ENCODE measurements at regions not wholly inside any gene's neighbourhood (a gene's known extent, or its start where the extent isn't known, plus 50 kb on each side); places are given as distances from the start of the nearest gene placed in this dataset.
"Not testable (repeated sequence)": the region's sequence is repeated elsewhere in the genome, so short reads cannot be mapped to it uniquely, and the experiment has no call there.

GRCh38 chr11:67780056-67780455, 105.6 kb upstream of the ALDH3B2 start:
- Histone ChIP-seq H3K36me3 (ENCODE audit: insufficient read depth) (no peaks in the 10 kb centered on the region), H3K9ac (no peak overlapping the region), H3K4me3 (IDR thresholded peaks at IDR 0.05; ENCODE audit: insufficient read depth, low read depth, low read length) (no peak overlapping the region), H3K4me2 (no peak overlapping the region), H3K27ac (no peak overlapping the region), H2AFZ (ENCODE audit: low read depth) (no peak overlapping the region), H3K27me3 (ENCODE audit: insufficient read depth, low read depth) (no peaks in the 10 kb centered on the region), H3K79me2 (ENCODE audit: insufficient read depth, low read depth) (no peaks in the 10 kb centered on the region), H4K20me1 (ENCODE audit: insufficient read depth) (no peaks in the 10 kb centered on the region), H3K4me1 (ENCODE audit: low read depth, poor library complexity, severe bottlenecking) (no peaks in the 10 kb centered on the region)
- TF ChIP-seq CTCF (conservative IDR thresholded peaks at IDR 0.05; ENCODE audit: low read depth, low read length), result no peak

- not testable (repeated sequence) for H3K36me3 ChIP-seq (ENCODE audit: insufficient read depth); H3K4me2 ChIP-seq; H3K27me3 ChIP-seq (ENCODE audit: insufficient read depth, low read depth); H3K27ac ChIP-seq; H3K79me2 ChIP-seq (ENCODE audit: insufficient read depth, low read depth); H3K4me3 ChIP-seq (IDR thresholded peaks at IDR 0.05; ENCODE audit: insufficient read depth, low read depth, low read length); H3K4me1 ChIP-seq (ENCODE audit: low read depth, poor library complexity, severe bottlenecking); H4K20me1 ChIP-seq (ENCODE audit: insufficient read depth); H2AFZ ChIP-seq (ENCODE audit: low read depth); H3K9ac ChIP-seq
Observed at GRCh38 chr11:67779189-67779875, 104.9 kb upstream of the ALDH3B2 start.

- TF ChIP-seq CTCF (conservative IDR thresholded peaks at IDR 0.05; ENCODE audit: low read depth, low read length), result no peak
Observed at GRCh38 chr11:67776852-67777520, 102.6 kb upstream of the ALDH3B2 start.

GRCh38 chr11:67774175-67774574, 99.8 kb upstream of the ALDH3B2 start:
- not testable (repeated sequence) for H4K20me1 ChIP-seq (ENCODE audit: insufficient read depth); H3K27me3 ChIP-seq (ENCODE audit: insufficient read depth, low read depth); H3K79me2 ChIP-seq (ENCODE audit: insufficient read depth, low read depth); H3K9ac ChIP-seq; H3K27ac ChIP-seq; H3K36me3 ChIP-seq (ENCODE audit: insufficient read depth); H3K4me2 ChIP-seq; H3K4me3 ChIP-seq (IDR thresholded peaks at IDR 0.05; ENCODE audit: insufficient read depth, low read depth, low read length); H3K4me1 ChIP-seq (ENCODE audit: low read depth, poor library complexity, severe bottlenecking); H2AFZ ChIP-seq (ENCODE audit: low read depth)

More at GRCh38 chr11:67776852-67777520, 102.6 kb upstream of the ALDH3B2 start:
- Histone ChIP-seq H3K4me1 (ENCODE audit: low read depth, poor library complexity, severe bottlenecking) (no peaks in the 10 kb centered on the region), H3K27ac (no peak overlapping the region), H4K20me1 (ENCODE audit: insufficient read depth) (no peaks in the 10 kb centered on the region), H3K27me3 (ENCODE audit: insufficient read depth, low read depth) (no peaks in the 10 kb centered on the region), H3K9ac (no peak overlapping the region), H3K4me2 (no peak overlapping the region), H3K36me3 (ENCODE audit: insufficient read depth) (no peaks in the 10 kb centered on the region), H3K4me3 (IDR thresholded peaks at IDR 0.05; ENCODE audit: insufficient read depth, low read depth, low read length) (no peak overlapping the region), H2AFZ (ENCODE audit: low read depth) (no peak overlapping the region), H3K79me2 (ENCODE audit: insufficient read depth, low read depth) (no peaks in the 10 kb centered on the region)

GRCh38 chr11:67768001-67768730, 93.7 kb upstream of the ALDH3B2 start:
- not testable (repeated sequence) for H3K4me3 ChIP-seq (IDR thresholded peaks at IDR 0.05; ENCODE audit: insufficient read depth, low read depth, low read length); H3K4me1 ChIP-seq (ENCODE audit: low read depth, poor library complexity, severe bottlenecking); H3K27ac ChIP-seq; H4K20me1 ChIP-seq (ENCODE audit: insufficient read depth); H3K27me3 ChIP-seq (ENCODE audit: insufficient read depth, low read depth); H2AFZ ChIP-seq (ENCODE audit: low read depth); H3K9ac ChIP-seq; H3K4me2 ChIP-seq; H3K36me3 ChIP-seq (ENCODE audit: insufficient read depth); H3K79me2 ChIP-seq (ENCODE audit: insufficient read depth, low read depth)

- not testable (repeated sequence) for H3K36me3 ChIP-seq (ENCODE audit: insufficient read depth); H3K27ac ChIP-seq; H2AFZ ChIP-seq (ENCODE audit: low read depth); H3K4me3 ChIP-seq (IDR thresholded peaks at IDR 0.05; ENCODE audit: insufficient read depth, low read depth, low read length); H3K27me3 ChIP-seq (ENCODE audit: insufficient read depth, low read depth); H4K20me1 ChIP-seq (ENCODE audit: insufficient read depth); H3K4me1 ChIP-seq (ENCODE audit: low read depth, poor library complexity, severe bottlenecking); H3K4me2 ChIP-seq; H3K9ac ChIP-seq; H3K79me2 ChIP-seq (ENCODE audit: insufficient read depth, low read depth)
Observed at GRCh38 chr11:67761211-67761610, 86.8 kb upstream of the ALDH3B2 start.

GRCh38 chr11:67759321-67759720, 84.9 kb upstream of the ALDH3B2 start:
- not testable (repeated sequence) for H3K79me2 ChIP-seq (ENCODE audit: insufficient read depth, low read depth); H3K4me3 ChIP-seq (IDR thresholded peaks at IDR 0.05; ENCODE audit: insufficient read depth, low read depth, low read length); H3K9ac ChIP-seq; H3K27ac ChIP-seq; H2AFZ ChIP-seq (ENCODE audit: low read depth); H3K4me2 ChIP-seq; H3K36me3 ChIP-seq (ENCODE audit: insufficient read depth); H3K4me1 ChIP-seq (ENCODE audit: low read depth, poor library complexity, severe bottlenecking); H4K20me1 ChIP-seq (ENCODE audit: insufficient read depth); H3K27me3 ChIP-seq (ENCODE audit: insufficient read depth, low read depth)

GRCh38 chr11:67758467-67758866, 84.0 kb upstream of the ALDH3B2 start:
- H3K9ac ChIP-seq; H2AFZ ChIP-seq (ENCODE audit: low read depth); H3K27ac ChIP-seq; H3K4me2 ChIP-seq; H3K36me3 ChIP-seq (ENCODE audit: insufficient read depth); H3K4me3 ChIP-seq (IDR thresholded peaks at IDR 0.05; ENCODE audit: insufficient read depth, low read depth, low read length); H3K79me2 ChIP-seq (ENCODE audit: insufficient read depth, low read depth); H4K20me1 ChIP-seq (ENCODE audit: insufficient read depth); H3K27me3 ChIP-seq (ENCODE audit: insufficient read depth, low read depth); H3K4me1 ChIP-seq (ENCODE audit: low read depth, poor library complexity, severe bottlenecking): not testable (repeated sequence)

All from KMS-11 (cell line).